ENCODE measurements at regions not wholly inside any gene's neighbourhood (a gene's known extent, or its start where the extent isn't known, plus 50 kb on each side); places are given as distances from the start of the nearest gene placed in this dataset.

DNA sequence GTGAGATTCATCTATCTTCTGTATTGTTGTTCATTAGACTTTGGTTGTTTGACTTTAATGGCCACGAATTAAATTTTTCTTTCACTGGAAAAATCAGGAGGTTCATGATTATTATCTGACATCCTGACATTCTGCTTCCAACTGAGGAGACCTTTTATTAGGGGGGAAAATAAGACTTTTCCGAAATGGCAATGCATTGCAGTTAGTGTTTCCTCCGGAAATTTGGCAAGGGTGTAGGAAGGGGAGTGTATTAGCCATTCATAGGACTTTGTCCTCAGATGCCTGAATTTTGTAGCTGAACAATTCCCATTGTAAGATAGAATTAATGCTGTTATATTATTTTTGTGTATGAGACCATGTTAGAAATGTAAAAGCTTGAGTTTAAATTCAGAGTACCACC lies 450.6 kb upstream of the TGFBR2 start:
- TF ChIP-seq CTCF (conservative IDR thresholded peaks at IDR 0.05): no peak
- no peak for TF ChIP-seq ZFX (IDR thresholded peaks at IDR 0.05)
